ENCODE measurements at regions not wholly inside any gene's neighbourhood (a gene's known extent, or its start where the extent isn't known, plus 50 kb on each side); places are given as distances from the start of the nearest gene placed in this dataset.

GRCh38 chr2:14220101-14220500 lies 412.4 kb upstream of the LRATD1 start:
- Histone ChIP-seq H3K4me3 (ENCODE audit: control extremely low read depth in 1 of 5, extremely low read depth in 1 of 5, insufficient read depth in 1 of 5, low read depth in 2 of 5, low read length in 4 of 5) (no peak overlapping the region), H3K79me2 (ENCODE audit: control insufficient read depth, insufficient read depth, low read length) (no peaks in the 10 kb centered on the region), H3K4me2 (replicated peaks; ENCODE audit: low read depth, low read length, poor library complexity, severe bottlenecking) (no peak overlapping the region), H3K27ac (ENCODE audit: low read length in 2 of 2) (no peak overlapping the region), H4K20me1 (ENCODE audit: control insufficient read depth, insufficient read depth, low read length, poor library complexity, severe bottlenecking) (no peaks in the 10 kb centered on the region), H3K4me1 (ENCODE audit: control insufficient read depth in 2 of 2, insufficient read depth in 2 of 2, low read length in 2 of 2) (no peaks in the 10 kb centered on the region), H3K9me3 (ENCODE audit: control extremely low read depth in 1 of 3, control insufficient read depth in 2 of 3, insufficient read depth in 1 of 3, low read length in 2 of 3) (no peaks in the 10 kb centered on the region), H3K27me3 (replicated peaks in 1 of 4; ENCODE audit: control extremely low read depth in 1 of 4, control insufficient read depth in 3 of 4, insufficient read depth in 4 of 4, low read length in 3 of 4) (no peaks in the 10 kb centered on the region), H2AFZ (ENCODE audit: insufficient read depth, low read depth, low read length, poor library complexity, severe bottlenecking) (no peak overlapping the region), H3K36me3 (replicated peaks in 1 of 2; ENCODE audit: control extremely low read depth in 1 of 2, control insufficient read depth in 1 of 2, extremely low read depth in 1 of 2, insufficient read depth in 2 of 2, low read length in 1 of 2) (no peaks in the 10 kb centered on the region), H3K9ac (ENCODE audit: low read length) (no peak overlapping the region)
- Mint-ChIP-seq H3K4me1 (no peaks in the 10 kb centered on the region), H3K4me3 (no peak overlapping the region), H3K27me3 (no peaks in the 10 kb centered on the region), H3K9me3 (ENCODE audit: insufficient read depth) (no peaks in the 10 kb centered on the region), H3K27ac (no peak overlapping the region)
- WGBS (ENCODE audit: insufficient coverage), result 86% methylated on average over 1 of the region's 1 CpG
- ChIA-PET POLR2A (no interaction called here), CTCF (no interaction called here)
- intact Hi-C loops (cut with micrococcal nuclease), result no loop called here
- no peak for DNase-seq
- ATAC-seq (ENCODE audit: low read depth), result no peak
- TF ChIP-seq CTCF (IDR thresholded peaks at IDR 0.05) (no peak), EZH2 (IDR thresholded peaks at IDR 0.05; ENCODE audit: borderline replicate concordance, insufficient read depth, low read depth, low read length, poor library complexity, severe bottlenecking) (no peak)

- no peaks in the 10 kb centered on the region for H3K27me3 ChIP-seq (replicated peaks in 1 of 4; ENCODE audit: control extremely low read depth in 1 of 4, control insufficient read depth in 3 of 4, insufficient read depth in 4 of 4, low read length in 3 of 4)
- H4K20me1 ChIP-seq (ENCODE audit: control insufficient read depth, insufficient read depth, low read length, poor library complexity, severe bottlenecking), result no peaks in the 10 kb centered on the region
- H3K4me1 ChIP-seq (ENCODE audit: control insufficient read depth in 2 of 2, insufficient read depth in 2 of 2, low read length in 2 of 2), result no peaks in the 10 kb centered on the region
- no peaks in the 10 kb centered on the region for H3K4me1 Mint-ChIP-seq
- no peak overlapping the region for H3K4me3 ChIP-seq (ENCODE audit: control extremely low read depth in 1 of 5, extremely low read depth in 1 of 5, insufficient read depth in 1 of 5, low read depth in 2 of 5, low read length in 4 of 5)
- H3K27ac Mint-ChIP-seq, result no peak overlapping the region
- no peak overlapping the region for H3K4me2 ChIP-seq (replicated peaks; ENCODE audit: low read depth, low read length, poor library complexity, severe bottlenecking)
- no peak overlapping the region for H3K27ac ChIP-seq (ENCODE audit: low read length in 2 of 2)
- CTCF ChIA-PET, result no interaction called here
- no peaks in the 10 kb centered on the region for H3K9me3 ChIP-seq (ENCODE audit: control extremely low read depth in 1 of 3, control insufficient read depth in 2 of 3, insufficient read depth in 1 of 3, low read length in 2 of 3)
- no peak overlapping the region for H3K4me3 Mint-ChIP-seq
- 80% methylated on average over 1 of the region's 4 CpGs for WGBS (ENCODE audit: insufficient coverage)
- intact Hi-C loops (cut with micrococcal nuclease), result no loop called here
- POLR2A ChIA-PET, result no interaction called here
- H3K27me3 Mint-ChIP-seq, result no peaks in the 10 kb centered on the region
- H3K79me2 ChIP-seq (ENCODE audit: control insufficient read depth, insufficient read depth, low read length), result no peaks in the 10 kb centered on the region
- no peak overlapping the region for H3K9ac ChIP-seq (ENCODE audit: low read length)
- no peaks in the 10 kb centered on the region for H3K36me3 ChIP-seq (replicated peaks in 1 of 2; ENCODE audit: control extremely low read depth in 1 of 2, control insufficient read depth in 1 of 2, extremely low read depth in 1 of 2, insufficient read depth in 2 of 2, low read length in 1 of 2)
- no peaks in the 10 kb centered on the region for H3K9me3 Mint-ChIP-seq (ENCODE audit: insufficient read depth)
- DNase-seq (no peak), ATAC-seq (ENCODE audit: low read depth) (no peak)
- TF ChIP-seq CTCF (IDR thresholded peaks at IDR 0.05) (no peak), EZH2 (IDR thresholded peaks at IDR 0.05; ENCODE audit: borderline replicate concordance, insufficient read depth, low read depth, low read length, poor library complexity, severe bottlenecking) (no peak)
- H2AFZ ChIP-seq (ENCODE audit: insufficient read depth, low read depth, low read length, poor library complexity, severe bottlenecking), result no peak overlapping the region
Measured at GRCh38 chr2:14221466-14221865, 411.1 kb upstream of the LRATD1 start.

Measured in B cell (primary cell).